ENCODE measurements at regions not wholly inside any gene's neighbourhood (a gene's known extent, or its start where the extent isn't known, plus 50 kb on each side); places are given as distances from the start of the nearest gene placed in this dataset.

- no peak overlapping the region for H3K9ac ChIP-seq (replicated peaks in 1 of 4; ENCODE audit: extremely low read depth in 1 of 4, low read depth in 3 of 4, low read length in 3 of 4)
- DNase-seq (ENCODE audit: low read depth in 1 of 2, low spot score in 2 of 2) (no peak), FAIRE-seq (no peak)
- no peak overlapping the region for H2BK12ac ChIP-seq (ENCODE audit: low read depth, low read length)
- H2AFZ ChIP-seq (ENCODE audit: low read length), result no peak overlapping the region
- H3K27me3 ChIP-seq (replicated peaks in 1 of 4; ENCODE audit: control insufficient read depth in 3 of 4, extremely low read depth in 1 of 4, insufficient read depth in 3 of 4, low read length in 3 of 4), result no peaks in the 10 kb centered on the region
- no peak overlapping the region for H2BK5ac ChIP-seq (ENCODE audit: low read depth, low read length)
- no peaks in the 10 kb centered on the region for H3K79me1 ChIP-seq (ENCODE audit: low read depth, low read length)
- TF ChIP-seq PHF8 (conservative IDR thresholded peaks at IDR 0.05; ENCODE audit: low read depth, low read length) (no peak), SIN3A (conservative IDR thresholded peaks at IDR 0.05 in 1 of 2, IDR thresholded peaks at IDR 0.05 in 1 of 2; ENCODE audit: low read depth in 1 of 2, low read length in 2 of 2) (no peak), KDM1A (IDR thresholded peaks at IDR 0.05; ENCODE audit: borderline replicate concordance, low read length) (no peak)
- no peak overlapping the region for H3K4me3 ChIP-seq (ENCODE audit: extremely low read depth in 1 of 4, insufficient read depth in 2 of 4, low read depth in 3 of 4, low read length in 4 of 4)
- no peaks in the 10 kb centered on the region for H3K23me2 ChIP-seq (ENCODE audit: low read depth, low read length)
- H4K8ac ChIP-seq (ENCODE audit: extremely low read depth, insufficient read depth, low read length), result no peak overlapping the region
- no peak overlapping the region for H3K4ac ChIP-seq (replicated peaks; ENCODE audit: insufficient read length, low read depth, low read length)
- H2AK5ac ChIP-seq (ENCODE audit: low read depth, low read length), result no peak overlapping the region
- H3K9me3 ChIP-seq (ENCODE audit: insufficient read depth in 2 of 2, low read depth in 1 of 2, low read length in 1 of 2), result no peaks in the 10 kb centered on the region
- H3K36me3 ChIP-seq (ENCODE audit: control insufficient read depth in 2 of 4, insufficient read depth in 4 of 4, low read length in 3 of 4), result no peaks in the 10 kb centered on the region
- POLR2A ChIA-PET (ENCODE audit: partially characterized antibody), result interaction anchor here (0.6 kb wide), 1 partner anchor 67 kb away, joined by 3 read pairs; no protein-coding TSS in a partner anchor
- H3K14ac ChIP-seq (ENCODE audit: insufficient read length), result no peak overlapping the region
- CTCF ChIA-PET (ENCODE audit: partially characterized antibody), result interaction anchor here (1.2 kb wide), 1 partner anchor 109 kb away, joined by 3 read pairs; no protein-coding TSS in a partner anchor
- H2BK120ac ChIP-seq (replicated peaks; ENCODE audit: low read depth, low read length), result no peak overlapping the region
- no peak overlapping the region for H3K18ac ChIP-seq (ENCODE audit: extremely low read depth, low read length)
- 97% methylated on average over 2 of the region's 2 CpGs; no CpG with 5 or more reads in 1 of the 2 experiments for WGBS, 2 experiments (ENCODE audit: extremely low coverage in 1 of 2, insufficient coverage in 1 of 2, insufficient read length in 1 of 2, insufficient replicate concordance in 2 of 2, low coverage in 1 of 2, low lambda C conversion rate in 2 of 2, missing lambda C conversion rate in 1 of 2)
- H4K5ac ChIP-seq (ENCODE audit: insufficient read length, low read depth, low read length), result no peak overlapping the region
- H3K4me1 ChIP-seq (replicated peaks in 1 of 4; ENCODE audit: control insufficient read depth in 3 of 4, insufficient read depth in 4 of 4, low read length in 3 of 4), result no peaks in the 10 kb centered on the region
- no peak overlapping the region for H3K56ac ChIP-seq (replicated peaks; ENCODE audit: insufficient read length, low read depth, low read length)
- H4K20me1 ChIP-seq (replicated peaks in 1 of 2; ENCODE audit: control insufficient read depth in 1 of 2, insufficient read depth in 2 of 2, low read length in 2 of 2), result no peaks in the 10 kb centered on the region
- no peaks in the 10 kb centered on the region for H3K79me2 ChIP-seq (ENCODE audit: control insufficient read depth in 1 of 2, insufficient read depth in 2 of 2, low read length in 2 of 2)
- H3K23ac ChIP-seq (ENCODE audit: insufficient read length), result no peak overlapping the region
- H2BK15ac ChIP-seq (ENCODE audit: low read length), result no peak overlapping the region
- H4K91ac ChIP-seq (replicated peaks; ENCODE audit: insufficient read length, low read length), result no peak overlapping the region
- no peak overlapping the region for H3K4me2 ChIP-seq (ENCODE audit: insufficient read depth in 1 of 2, low read depth in 2 of 2, low read length in 2 of 2)
- H3K27ac ChIP-seq (ENCODE audit: low read depth, low read length), result no peak overlapping the region
- H2BK20ac ChIP-seq (ENCODE audit: low read length), result no peak overlapping the region
Observed at GRCh38 chr5:123273095-123273494, 150.1 kb downstream of the CEP120 start.
